ENCODE measurements at regions not wholly inside any gene's neighbourhood (a gene's known extent, or its start where the extent isn't known, plus 50 kb on each side); places are given as distances from the start of the nearest gene placed in this dataset.
A peak's percentile ranks its signal among the peaks of the same experiment; 100 is the strongest.
"Not testable (repeated sequence)": the region's sequence is repeated elsewhere in the genome, so short reads cannot be mapped to it uniquely, and the experiment has no call there.

GRCh38 chrX:78822157-78822690 lies 74.7 kb downstream of the LPAR4 start:
- no peak for DNase-seq

- no peak for DNase-seq
Observed at GRCh38 chrX:78831523-78831922, 84.0 kb downstream of the LPAR4 start.

GRCh38 chrX:78838709-78839108 lies 91.2 kb downstream of the LPAR4 start:
- no peak for DNase-seq

GRCh38 chrX:78839711-78840110 lies 92.2 kb downstream of the LPAR4 start:
- DNase-seq, result no peak

- not testable (repeated sequence) for DNase-seq
Observed at GRCh38 chrX:78844218-78844617, 96.7 kb downstream of the LPAR4 start.

- not testable (repeated sequence) for DNase-seq
Observed at GRCh38 chrX:78881248-78881647, 63.9 kb upstream of the P2RY10 start.

- peak; percentile 3 for DNase-seq
Observed at GRCh38 chrX:78886550-78886949, 58.6 kb upstream of the P2RY10 start.

Data from renal pelvis (tissue), 1 donor.